ENCODE measurements at regions not wholly inside any gene's neighbourhood (a gene's known extent, or its start where the extent isn't known, plus 50 kb on each side); places are given as distances from the start of the nearest gene placed in this dataset.

- no peak for DNase-seq (ENCODE audit: extremely low read depth, low read depth)
Observed at GRCh38 chr1:81135524-81135923, 665.2 kb upstream of the ADGRL2 start.

GRCh38 chr1:81129776-81130175 is 671.0 kb upstream of the ADGRL2 start:
- no peak for DNase-seq (ENCODE audit: extremely low read depth, low read depth)

- DNase-seq (ENCODE audit: extremely low read depth, low read depth) = no peak
Observed at GRCh38 chr1:81129366-81129765, 671.4 kb upstream of the ADGRL2 start.

- DNase-seq (ENCODE audit: extremely low read depth, low read depth) = no peak
Observed at GRCh38 chr1:81128079-81128478, 672.7 kb upstream of the ADGRL2 start.

- no peak for DNase-seq (ENCODE audit: extremely low read depth, low read depth)
Observed at GRCh38 chr1:81126989-81127581, 673.6 kb upstream of the ADGRL2 start.

- DNase-seq (ENCODE audit: extremely low read depth, low read depth) = no peak
Observed at GRCh38 chr1:81125672-81126071, 675.1 kb upstream of the ADGRL2 start.

- no peak for DNase-seq (ENCODE audit: extremely low read depth, low read depth)
Observed at GRCh38 chr1:81121306-81121705, 679.4 kb upstream of the ADGRL2 start.

DNA sequence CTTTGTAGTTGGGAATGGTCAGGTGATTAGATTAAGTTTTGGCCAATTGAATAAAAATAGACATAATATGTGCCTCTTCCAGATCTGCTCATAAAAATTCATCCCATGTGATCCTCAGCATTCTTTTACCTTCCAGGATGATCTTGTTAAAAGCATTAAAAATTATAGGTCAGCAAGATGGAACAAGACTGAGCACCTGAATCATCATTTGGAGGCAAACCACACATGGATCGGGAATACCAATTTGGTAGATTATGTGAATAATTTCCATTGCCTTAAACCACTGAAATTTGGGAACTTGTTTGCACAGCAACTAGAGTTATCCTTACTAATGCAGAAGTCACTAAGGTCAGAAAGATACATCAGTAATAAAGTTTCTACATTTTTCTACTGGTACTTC is 681.4 kb upstream of the ADGRL2 start:
- no peak for DNase-seq (ENCODE audit: extremely low read depth, low read depth)

DNA sequence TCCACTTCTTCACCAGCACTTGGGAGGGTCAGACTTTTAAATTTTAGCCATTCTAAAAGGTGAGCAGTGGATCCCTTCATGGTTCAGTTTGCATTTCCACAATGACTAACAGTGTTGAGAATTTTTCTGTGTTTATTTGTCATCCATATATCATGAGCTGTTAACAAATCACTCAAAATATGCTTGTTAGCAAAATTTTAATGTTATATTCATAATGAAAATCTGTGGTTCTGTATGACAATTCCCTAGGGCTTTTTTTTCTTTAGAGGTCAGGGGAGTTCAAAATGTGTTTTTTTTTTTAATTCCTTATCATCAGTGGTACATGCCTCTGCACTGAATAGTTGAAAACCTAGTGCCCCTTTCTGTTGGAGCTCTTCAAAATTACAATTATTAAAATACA is 682.2 kb upstream of the ADGRL2 start:
- DNase-seq (ENCODE audit: extremely low read depth, low read depth) = no peak

DNA sequence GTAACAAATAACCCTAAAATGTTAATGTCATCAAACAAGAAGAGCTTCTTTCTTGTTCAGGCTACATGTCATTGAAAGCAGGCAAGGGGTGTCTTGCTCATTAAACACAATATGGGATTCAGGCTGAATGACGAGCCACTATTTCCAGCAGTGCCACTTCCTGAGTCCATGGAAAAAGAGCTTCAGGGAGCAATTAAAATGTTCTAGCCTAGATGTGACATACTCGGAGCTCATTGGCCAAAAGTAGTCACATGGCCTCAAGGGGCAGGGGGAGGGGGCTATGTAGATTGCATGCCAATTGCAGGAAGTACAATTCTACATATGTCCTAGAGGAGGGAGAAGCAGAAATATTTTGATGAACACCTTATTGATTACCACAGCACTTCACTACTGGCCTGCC is 685.3 kb upstream of the ADGRL2 start:
- DNase-seq (ENCODE audit: extremely low read depth, low read depth) = no peak

DNA sequence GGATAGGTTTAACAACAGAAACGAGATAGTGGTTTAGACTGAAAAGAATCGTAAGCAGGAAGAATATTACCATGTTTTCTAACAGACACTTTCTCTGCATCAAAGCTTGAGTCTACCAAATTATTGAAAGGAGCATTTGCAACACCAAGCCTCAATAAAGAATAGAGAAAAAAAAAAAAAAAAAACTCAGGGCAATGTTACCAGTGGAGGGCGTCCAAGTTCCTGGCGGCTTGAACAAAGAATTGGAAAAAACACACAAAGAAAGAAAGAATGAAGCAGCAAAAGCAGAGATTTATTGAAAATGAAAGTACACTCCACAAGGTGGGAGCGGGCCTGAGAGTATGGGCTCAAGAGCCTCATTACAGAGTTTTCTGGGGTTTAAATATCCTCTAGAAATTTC is 686.5 kb upstream of the ADGRL2 start:
- no peak for DNase-seq (ENCODE audit: extremely low read depth, low read depth)

DNA sequence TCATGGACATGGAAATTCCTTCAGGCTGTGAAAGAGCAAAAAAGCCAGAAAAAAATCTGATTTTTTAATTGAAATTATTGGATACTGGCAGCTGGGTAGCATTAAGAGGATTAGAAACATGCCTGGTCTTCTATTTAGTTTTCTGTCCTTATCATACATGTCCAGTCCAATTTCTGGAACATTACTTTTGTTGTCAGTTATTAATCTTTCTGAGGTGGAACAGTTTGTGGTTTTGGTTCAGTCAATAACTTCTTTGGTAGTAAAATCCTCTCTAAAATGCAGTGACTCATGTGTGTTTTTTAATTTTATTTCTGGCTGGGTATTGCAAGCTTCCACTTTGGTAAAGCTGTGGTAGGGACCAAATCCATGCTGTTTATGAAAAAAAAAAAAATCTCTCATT is 687.0 kb upstream of the ADGRL2 start:
- no peak for DNase-seq (ENCODE audit: extremely low read depth, low read depth)

- DNase-seq (ENCODE audit: extremely low read depth, low read depth) = no peak
Observed at GRCh38 chr1:81111818-81112217, 688.9 kb upstream of the ADGRL2 start.

- no peak for DNase-seq (ENCODE audit: extremely low read depth, low read depth)
Observed at GRCh38 chr1:81109038-81109437, 691.7 kb upstream of the ADGRL2 start.

DNA sequence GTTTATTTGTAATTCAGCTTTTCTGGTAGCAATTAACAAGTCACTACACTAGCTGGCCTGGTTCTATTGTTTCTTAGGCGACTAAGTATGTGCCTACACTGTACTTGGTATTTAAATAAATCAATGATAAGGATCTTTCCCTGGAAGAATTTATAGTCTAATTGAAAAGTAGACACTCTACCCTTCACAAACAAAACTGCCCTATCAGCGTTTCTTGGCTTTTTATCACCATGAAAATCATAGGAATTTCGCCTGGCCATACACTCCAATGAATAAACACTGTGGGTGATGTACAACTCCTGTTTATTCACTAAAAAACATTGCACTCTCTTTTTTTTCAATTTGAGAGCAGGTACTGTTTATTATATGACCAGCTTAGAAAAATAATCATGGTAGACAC is 702.9 kb upstream of the ADGRL2 start:
- no peak for DNase-seq (ENCODE audit: extremely low read depth, low read depth)

DNA sequence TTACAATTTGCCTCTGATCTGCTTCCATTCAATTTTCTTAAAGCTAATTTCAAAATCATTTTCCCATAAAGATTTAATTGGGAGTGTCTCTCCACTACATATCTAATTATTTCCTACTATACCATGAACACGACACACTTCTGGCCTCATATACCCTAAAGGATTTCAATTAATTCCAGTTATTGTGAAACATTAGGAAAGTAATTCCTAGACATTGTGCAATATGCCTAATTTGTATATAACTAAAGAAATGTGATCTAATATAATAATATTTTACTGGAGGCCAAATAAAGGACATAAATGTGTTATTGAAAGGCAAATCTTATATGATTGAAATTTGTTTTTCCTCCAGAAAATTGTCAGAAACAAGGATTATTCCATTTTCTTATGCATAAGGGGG is 727.2 kb upstream of the ADGRL2 start:
- no peak for DNase-seq (ENCODE audit: extremely low read depth, low read depth)

- no peak for DNase-seq (ENCODE audit: extremely low read depth, low read depth)
Observed at GRCh38 chr1:81071969-81072753, 728.6 kb upstream of the ADGRL2 start.

GRCh38 chr1:81071072-81071858 is 729.5 kb upstream of the ADGRL2 start:
- no peak for DNase-seq (ENCODE audit: extremely low read depth, low read depth)

GRCh38 chr1:81069856-81070255 is 730.9 kb upstream of the ADGRL2 start:
- no peak for DNase-seq (ENCODE audit: extremely low read depth, low read depth)

GRCh38 chr1:81068726-81069125 is 732.0 kb upstream of the ADGRL2 start:
- DNase-seq (ENCODE audit: extremely low read depth, low read depth) = no peak

- no peak for DNase-seq (ENCODE audit: extremely low read depth, low read depth)
Observed at GRCh38 chr1:81053826-81054225, 746.9 kb upstream of the ADGRL2 start.

- no peak for DNase-seq (ENCODE audit: extremely low read depth, low read depth)
Observed at GRCh38 chr1:81052162-81052561, 748.6 kb upstream of the ADGRL2 start.

Measured in NCI-H460 (cell line).